T-cell (primary cell): ENCODE measurements at regions not wholly inside any gene's neighbourhood (a gene's known extent, or its start where the extent isn't known, plus 50 kb on each side); places are given as distances from the start of the nearest gene placed in this dataset.

Experiments
- ATAC-seq, 4 experiments: fragments of 200-7000 bp in 3 of 4; fragments of 150-1000 bp in 1 of 4; cut with Tn5 transposase; replicated peaks in 1 of 4; 1 replicate in 3 of 4; 2 replicates in 1 of 4; pipeline ENCODE4 v1.10.0; 2021; ENCODE audit warnings: moderate library complexity in 3 of 4, mild to moderate bottlenecking in 2 of 4, moderate number of reproducible peaks in 1 of 4
- CTCF ChIA-PET, 2 donors: fragments of 300-600 bp; sonication (Branson Sonifier 250); formaldehyde crosslinking; loops; one replicate each; lab custom pipeline; 2022; ENCODE audit warnings: antibody characterized with exemption in 2 of 2; lab: Charles Lee
- POLR2A ChIA-PET, 2 donors: fragments of 300-600 bp; sonication (Branson Sonifier 250); formaldehyde crosslinking; loops; one replicate each; lab custom pipeline; 2022; ENCODE audit warnings: antibody characterized with exemption in 2 of 2; lab: Charles Lee
- DNase-seq, 35 experiments: peaks; one replicate each; pipeline versions ENCODE4 v3.0.0 to v3.0.0-alpha.2; 2013 to 2023
- H3K27ac ChIP-seq: one replicate; pipeline ENCODE4 v1.5.1; 2013; ENCODE audit warnings: low read length
- H3K27me3 ChIP-seq, 2 experiments: replicated peaks in 1 of 2; 1 replicate in 1 of 2; 2 replicates in 1 of 2; pipeline versions ENCODE4 v1.6.1 to v1.7.0; 2013; ENCODE audit warnings: low read length in 1 of 2, mixed read lengths in 1 of 2; ENCODE audit not compliant: control insufficient read depth in 2 of 2, insufficient read depth in 2 of 2; ENCODE audit errors: extremely low read depth in 1 of 2
- H3K36me3 ChIP-seq, 2 donors: 1 replicate in 1 of 2; 2 replicates in 1 of 2; pipeline versions ENCODE4 v1.6.1 to v1.7.0; 2013; ENCODE audit warnings: low read length in 1 of 2; ENCODE audit not compliant: control insufficient read depth in 2 of 2, insufficient read depth in 1 of 2; ENCODE audit errors: extremely low read depth in 1 of 2
- H3K4me1 ChIP-seq, 2 experiments: 1 replicate in 1 of 2; 2 replicates in 1 of 2; pipeline versions ENCODE4 v1.6.1 to v1.7.0; 2013; ENCODE audit warnings: low read length in 2 of 2, mixed read lengths in 1 of 2; ENCODE audit not compliant: insufficient read depth in 2 of 2, control insufficient read depth in 1 of 2; ENCODE audit errors: extremely low read depth in 1 of 2
- H3K4me3 ChIP-seq, 2 donors: 1 replicate in 1 of 2; 2 replicates in 1 of 2; pipeline versions ENCODE4 v1.5.1 to v1.7.0; 2013; ENCODE audit warnings: mild to moderate bottlenecking in 2 of 2, low read length in 1 of 2, moderate library complexity in 1 of 2; ENCODE audit not compliant: control insufficient read depth in 1 of 2; ENCODE audit errors: extremely low read depth in 1 of 2
- H3K9me3 ChIP-seq: 2 replicates; pipeline ENCODE4 v1.7.0; 2013
- H3K27ac Mint-ChIP-seq, 2 donors: one replicate each; pipeline ENCODE4 v1.8.0; 2020 to 2021; ENCODE audit warnings: mild to moderate bottlenecking in 2 of 2, mixed read lengths in 2 of 2
- H3K27me3 Mint-ChIP-seq, 2 donors: one replicate each; pipeline ENCODE4 v1.8.0; 2021 to 2022; ENCODE audit warnings: mixed read lengths in 2 of 2
- H3K36me3 Mint-ChIP-seq: one replicate; pipeline ENCODE4 v1.8.0; 2021; ENCODE audit warnings: mixed read lengths
- H3K4me1 Mint-ChIP-seq, 3 donors: one replicate each; pipeline ENCODE4 v1.8.0; 2020 to 2022; ENCODE audit warnings: mixed read lengths in 3 of 3, mild to moderate bottlenecking in 1 of 3
- H3K4me3 Mint-ChIP-seq, 3 donors: one replicate each; pipeline ENCODE4 v1.8.0; 2020 to 2022; ENCODE audit warnings: mild to moderate bottlenecking in 3 of 3, mixed read lengths in 3 of 3, moderate library complexity in 3 of 3
- H3K9me3 Mint-ChIP-seq, 3 donors: one replicate each; pipeline ENCODE4 v1.8.0; 2020 to 2022; ENCODE audit warnings: mixed read lengths in 3 of 3
- WGBS: methylation state at CpG from one replicate; pipeline ENCODE4 v1.1.5; 2013; ENCODE audit warnings: missing lambda C conversion rate; ENCODE audit not compliant: insufficient coverage; 5-methylcytosine and 5-hydroxymethylcytosine counted together

GRCh38 chr1:187883356-187883755 lies 1054.6 kb downstream of the PLA2G4A start:
- Histone ChIP-seq H3K36me3 (no peaks in the 10 kb centered on the region), H3K27me3 (no peaks in the 10 kb centered on the region), H3K27ac (no peak overlapping the region), H3K9me3 (no peaks in the 10 kb centered on the region), H3K4me3 (no peak overlapping the region), H3K4me1 (no peaks in the 10 kb centered on the region)
- ChIA-PET POLR2A (no interaction called here), CTCF (no interaction called here)
- Mint-ChIP-seq H3K36me3 (no peaks in the 10 kb centered on the region), H3K27ac (no peak overlapping the region), H3K27me3 (no peaks in the 10 kb centered on the region), H3K4me3 (no peak overlapping the region), H3K9me3 (peaks cover 0 to 11% (median 0%) of the 10 kb centered on the region in 3 donors), H3K4me1 (no peaks in the 10 kb centered on the region)
- no CpG with 5 or more reads among the region's 2 CpGs for WGBS
- DNase-seq (no peak), ATAC-seq (no peak)

- no peaks in the 10 kb centered on the region for H3K4me1 ChIP-seq
- WGBS: no CpG with 5 or more reads among the region's 4 CpGs
- ChIA-PET POLR2A (interaction anchor here in 1 of 2 donors (0.6 kb wide), 1 partner anchor 8 kb away, joined by 3 read pairs; no protein-coding TSS in a partner anchor), CTCF (no interaction called here)
- no peaks in the 10 kb centered on the region for H3K36me3 ChIP-seq
- no peaks in the 10 kb centered on the region for H3K27me3 Mint-ChIP-seq
- H3K4me3 Mint-ChIP-seq: no peak overlapping the region
- no peak overlapping the region for H3K27ac Mint-ChIP-seq
- H3K4me3 ChIP-seq: no peak overlapping the region
- H3K36me3 Mint-ChIP-seq: no peaks in the 10 kb centered on the region
- peaks cover 8 to 29% (median 12%) of the 10 kb centered on the region in 3 donors for H3K9me3 Mint-ChIP-seq
- ATAC-seq: no peak
- DNase-seq: no peak
- no peak overlapping the region for H3K27ac ChIP-seq
- no peaks in the 10 kb centered on the region for H3K4me1 Mint-ChIP-seq
- H3K27me3 ChIP-seq: no peaks in the 10 kb centered on the region
- no peaks in the 10 kb centered on the region for H3K9me3 ChIP-seq
These were observed 1063.4 kb downstream of the PLA2G4A start for GRCh38 chr1:187891993-187892682.

GRCh38 chr1:187892683-187893039 lies 1063.9 kb downstream of the PLA2G4A start:
- Mint-ChIP-seq H3K27ac (no peak overlapping the region), H3K36me3 (no peaks in the 10 kb centered on the region), H3K27me3 (no peaks in the 10 kb centered on the region), H3K4me1 (no peaks in the 10 kb centered on the region), H3K9me3 (peaks cover 8 to 27% (median 12%) of the 10 kb centered on the region in 3 donors), H3K4me3 (no peak overlapping the region)
- ChIA-PET POLR2A (no interaction called here), CTCF (no interaction called here)
- Histone ChIP-seq H3K27me3 (no peaks in the 10 kb centered on the region), H3K4me1 (no peaks in the 10 kb centered on the region), H3K4me3 (no peak overlapping the region), H3K36me3 (no peaks in the 10 kb centered on the region), H3K27ac (no peak overlapping the region), H3K9me3 (no peaks in the 10 kb centered on the region)
- DNase-seq (no peak), ATAC-seq (no peak)

GRCh38 chr1:187893471-187893870 lies 1064.7 kb downstream of the PLA2G4A start:
- Mint-ChIP-seq H3K9me3 (peaks cover 8 to 27% (median 12%) of the 10 kb centered on the region in 3 donors), H3K4me3 (no peak overlapping the region), H3K4me1 (no peaks in the 10 kb centered on the region), H3K27me3 (no peaks in the 10 kb centered on the region), H3K27ac (no peak overlapping the region), H3K36me3 (no peaks in the 10 kb centered on the region)
- ATAC-seq (no peak), DNase-seq (no peak)
- H3K4me3 ChIP-seq: no peak overlapping the region
- H3K9me3 ChIP-seq: no peaks in the 10 kb centered on the region
- no peaks in the 10 kb centered on the region for H3K27me3 ChIP-seq
- no peaks in the 10 kb centered on the region for H3K4me1 ChIP-seq
- no peak overlapping the region for H3K27ac ChIP-seq
- ChIA-PET POLR2A (no interaction called here), CTCF (no interaction called here)
- H3K36me3 ChIP-seq: no peaks in the 10 kb centered on the region
- WGBS: 83% methylated on average over 1 of the region's 2 CpGs

- H3K27me3 ChIP-seq: no peaks in the 10 kb centered on the region
- no peaks in the 10 kb centered on the region for H3K4me1 ChIP-seq
- H3K4me3 Mint-ChIP-seq: no peak overlapping the region
- H3K4me1 Mint-ChIP-seq: no peaks in the 10 kb centered on the region
- CTCF ChIA-PET: no interaction called here
- peaks cover 8 to 27% (median 12%) of the 10 kb centered on the region in 3 donors for H3K9me3 Mint-ChIP-seq
- no peak overlapping the region for H3K27ac Mint-ChIP-seq
- H3K27ac ChIP-seq: no peak overlapping the region
- no CpG with 5 or more reads among the region's 3 CpGs for WGBS
- DNase-seq: no peak
- H3K36me3 ChIP-seq: no peaks in the 10 kb centered on the region
- POLR2A ChIA-PET: no interaction called here
- no peaks in the 10 kb centered on the region for H3K27me3 Mint-ChIP-seq
- no peak for ATAC-seq
- H3K36me3 Mint-ChIP-seq: no peaks in the 10 kb centered on the region
- no peaks in the 10 kb centered on the region for H3K9me3 ChIP-seq
- H3K4me3 ChIP-seq: no peak overlapping the region
These were observed 1065.6 kb downstream of the PLA2G4A start for GRCh38 chr1:187894349-187894748.

GRCh38 chr1:187903223-187903622 lies 1074.5 kb downstream of the PLA2G4A start:
- no peak overlapping the region for H3K27ac ChIP-seq
- ChIA-PET CTCF (no interaction called here), POLR2A (no interaction called here)
- Mint-ChIP-seq H3K27ac (no peak overlapping the region), H3K4me3 (no peak overlapping the region), H3K4me1 (no peaks in the 10 kb centered on the region), H3K27me3 (no peaks in the 10 kb centered on the region), H3K36me3 (no peaks in the 10 kb centered on the region), H3K9me3 (peaks cover 0 to 9% (median 1%) of the 10 kb centered on the region in 3 donors)
- no peaks in the 10 kb centered on the region for H3K27me3 ChIP-seq
- DNase-seq (no peak), ATAC-seq (no peak)
- H3K4me3 ChIP-seq: no peak overlapping the region
- H3K36me3 ChIP-seq: no peaks in the 10 kb centered on the region
- no CpG with 5 or more reads among the region's 1 CpG for WGBS
- no peaks in the 10 kb centered on the region for H3K9me3 ChIP-seq
- no peaks in the 10 kb centered on the region for H3K4me1 ChIP-seq

GRCh38 chr1:187909382-187909781 lies 1080.6 kb downstream of the PLA2G4A start:
- no peaks in the 10 kb centered on the region for H3K27me3 ChIP-seq
- peaks cover 6 to 12% (median 10%) of the 10 kb centered on the region in 3 donors for H3K9me3 Mint-ChIP-seq
- H3K4me3 Mint-ChIP-seq: no peak overlapping the region
- ChIA-PET POLR2A (no interaction called here), CTCF (no interaction called here)
- ATAC-seq (no peak), DNase-seq (no peak)
- 25% methylated on average over 1 of the region's 3 CpGs for WGBS
- H3K27me3 Mint-ChIP-seq: no peaks in the 10 kb centered on the region
- H3K36me3 ChIP-seq: no peaks in the 10 kb centered on the region
- H3K36me3 Mint-ChIP-seq: no peaks in the 10 kb centered on the region
- no peak overlapping the region for H3K4me3 ChIP-seq
- H3K27ac ChIP-seq: no peak overlapping the region
- H3K4me1 ChIP-seq: no peaks in the 10 kb centered on the region
- H3K27ac Mint-ChIP-seq: no peak overlapping the region
- no peaks in the 10 kb centered on the region for H3K9me3 ChIP-seq
- H3K4me1 Mint-ChIP-seq: no peaks in the 10 kb centered on the region
